Endothelial cell of umbilical vein (primary cell): ENCODE measurements at regions not wholly inside any gene's neighbourhood (a gene's known extent, or its start where the extent isn't known, plus 50 kb on each side); places are given as distances from the start of the nearest gene placed in this dataset.

Source experiments
- BruUV-seq: library from RNA; stranded (reverse); fragments of 400-500 nt; replicated peaks from 2 replicates; lab custom pipeline; 2021; lab: Mats Ljungman, UMichigan
- CTCF ChIA-PET: fragments of 300-600, 350-600 bp; sonication (Branson Sonifier 250); formaldehyde crosslinking; loops from one replicate; lab custom pipeline; 2021; ENCODE audit warnings: antibody characterized with exemption, inconsistent platforms; lab: Charles Lee
- POLR2A ChIA-PET: fragments of 300-600, 350-600 bp; sonication (Branson Sonifier 250); formaldehyde crosslinking; loops from one replicate; lab custom pipeline; 2021; ENCODE audit warnings: antibody characterized with exemption, inconsistent platforms; lab: Charles Lee
- DNase-seq: peaks from one replicate; pipeline ENCODE4 v3.0.0-alpha.2; 2011; ENCODE audit warnings: low read depth, low spot score
- FAIRE-seq: peaks from 2 replicates; lab custom pipeline; 2011; peaks lifted over from hg19 to GRCh38; lab: Jason Lieb, UNC
- H2AFZ ChIP-seq: 2 replicates; pipeline ENCODE4 v1.6.0; 2012; ENCODE audit warnings: low read depth, low read length, control low read depth, inconsistent platforms
- H3K27ac ChIP-seq: 2 replicates; pipeline ENCODE4 v1.5.1; 2011; ENCODE audit warnings: low read depth, mild to moderate bottlenecking, control low read depth, low read length, moderate library complexity; ENCODE audit not compliant: insufficient read depth
- H3K27me3 ChIP-seq, 2 experiments: 2 replicates each; pipeline versions ENCODE4 v1.6.0 to v1.6.1; 2011; ENCODE audit warnings: low read length in 2 of 2, mixed read lengths in 1 of 2; ENCODE audit not compliant: control insufficient read depth in 2 of 2, insufficient read depth in 2 of 2
- H3K36me3 ChIP-seq, 2 experiments: 2 replicates in 1 of 2; 3 replicates in 1 of 2; pipeline ENCODE4 v1.5.1; 2011; ENCODE audit warnings: low read length in 2 of 2, mild to moderate bottlenecking in 1 of 2, moderate library complexity in 1 of 2; ENCODE audit not compliant: control insufficient read depth in 2 of 2, insufficient read depth in 2 of 2; ENCODE audit errors: extremely low read depth in 1 of 2
- H3K4me1 ChIP-seq: 3 replicates; pipeline ENCODE4 v1.5.1; 2011; ENCODE audit warnings: mild to moderate bottlenecking, low read length; ENCODE audit not compliant: control insufficient read depth, insufficient read depth; ENCODE audit errors: extremely low read depth
- H3K4me2 ChIP-seq: 2 replicates; pipeline ENCODE4 v1.6.1; 2011; ENCODE audit warnings: low read length, control low read depth, mixed read lengths; ENCODE audit not compliant: insufficient read depth
- H3K4me3 ChIP-seq, 3 experiments: fragments of 200-600 bp in 1 of 3; sonication (generic), shearing (Covaris generic) in 1 of 3; replicated peaks in 1 of 3; 2 replicates each; pipeline ENCODE4 v1.5.1; 2011 to 2016; ENCODE audit warnings: control low read depth in 3 of 3, low read length in 3 of 3, mild to moderate bottlenecking in 2 of 3, inconsistent platforms in 1 of 3, low read depth in 1 of 3, moderate library complexity in 1 of 3; ENCODE audit not compliant: insufficient read depth in 1 of 3
- H3K79me2 ChIP-seq: 2 replicates; pipeline ENCODE4 v1.6.0; 2012; ENCODE audit warnings: low read length, inconsistent platforms; ENCODE audit not compliant: control insufficient read depth, insufficient read depth
- H3K9ac ChIP-seq: replicated peaks from 2 replicates; pipeline ENCODE3; 2011; ENCODE audit warnings: low read length, control low read depth; ENCODE audit not compliant: insufficient read depth; ENCODE audit errors: extremely low read depth
- H3K9me1 ChIP-seq: replicated peaks from 3 replicates; pipeline ENCODE4 v1.6.0; 2011; ENCODE audit warnings: mild to moderate bottlenecking, low read length; ENCODE audit not compliant: control insufficient read depth, insufficient read depth; ENCODE audit errors: extremely low read depth
- H3K9me3 ChIP-seq: replicated peaks from 2 replicates; pipeline ENCODE4 v1.5.1; 2012; ENCODE audit warnings: low read length, inconsistent platforms; ENCODE audit not compliant: control insufficient read depth, insufficient read depth
- H4K20me1 ChIP-seq: replicated peaks from 2 replicates; pipeline ENCODE3; 2011; ENCODE audit warnings: mild to moderate bottlenecking, low read length; ENCODE audit not compliant: control insufficient read depth, insufficient read depth; ENCODE audit errors: extremely low read depth
- EZH2 ChIP-seq: IDR thresholded peaks from 2 replicates; pipeline ENCODE4 v1.6.1; 2012; ENCODE audit warnings: borderline replicate concordance, low read depth, mild to moderate bottlenecking, moderate library complexity, low read length, inconsistent platforms; ENCODE audit not compliant: severe bottlenecking
- FOS ChIP-seq: IDR thresholded peaks from 2 replicates; pipeline ENCODE4 v1.6.1; 2011; ENCODE audit warnings: mild to moderate bottlenecking, low read length, moderate library complexity, borderline replicate concordance; ENCODE audit not compliant: insufficient read depth
- GATA2 ChIP-seq: IDR thresholded peaks from 2 replicates; pipeline ENCODE4 v1.7.0; 2011; ENCODE audit warnings: low read depth, mild to moderate bottlenecking, moderate library complexity, mixed read lengths, low read length; ENCODE audit not compliant: insufficient read length, insufficient read depth
- JUN ChIP-seq: IDR thresholded peaks from 2 replicates; pipeline ENCODE4 v1.6.1; 2011; ENCODE audit warnings: borderline replicate concordance, low read depth; ENCODE audit not compliant: insufficient read length, insufficient read depth
- MYC ChIP-seq: IDR thresholded peaks from one replicate; pipeline ENCODE4 v1.6.1; 2011; ENCODE audit warnings: mild to moderate bottlenecking, low read depth, low read length
- POLR2A ChIP-seq: IDR thresholded peaks from 2 replicates; pipeline ENCODE4 v1.6.1; 2012; ENCODE audit warnings: low read depth, mild to moderate bottlenecking, control low read depth, low read length
- POLR2AphosphoS5 ChIP-seq: IDR thresholded peaks from 2 replicates; pipeline ENCODE4 v1.6.1; 2012; ENCODE audit warnings: low read depth, mild to moderate bottlenecking, control low read depth, low read length, moderate library complexity; ENCODE audit not compliant: insufficient read depth
- dilution Hi-C: fragments of 300-500 bp; cut with MboI; formaldehyde crosslinking; loops from one replicate; pipeline ENCODE4 v1.15.0; 2019; ENCODE audit warnings: low sequenced_read_pairs; ENCODE audit not compliant: extremely low pct_ligation_motif_present
- intact Hi-C: fragments of 100-400 bp; cut with micrococcal nuclease; formaldehyde crosslinking; loops from one replicate; pipeline ENCODE4 v1.10.0; 2022
- TF ChIP-seq, protein P1 (sequence below), 2 donors: IDR thresholded peaks; 1 replicate in 1 of 2; 2 replicates in 1 of 2; pipeline ENCODE4 v1.5.1; 2011; ENCODE audit warnings: low read length in 2 of 2, mild to moderate bottlenecking in 2 of 2, moderate library complexity in 2 of 2, control low read depth in 1 of 2, inconsistent platforms in 1 of 2, low read depth in 1 of 2; ENCODE audit not compliant: insufficient read depth in 1 of 2; ENCODE audit errors: extremely low read depth in 1 of 2
- TF ChIP-seq, protein P2 (sequence below): IDR thresholded peaks from 2 replicates; pipeline ENCODE4 v1.6.1; 2011; ENCODE audit not compliant: insufficient read depth, insufficient read length

GRCh38 chr2:16581241-16581640 lies 84.4 kb downstream of the CYRIA start:
- POLR2A ChIA-PET = no interaction called here
- Histone ChIP-seq H3K4me2 (no peak overlapping the region), H3K9me1 (no peaks in the 10 kb centered on the region), H3K27ac (no peak overlapping the region), H3K4me3 (no peak overlapping the region), H3K36me3 (no peaks in the 10 kb centered on the region), H2AFZ (no peak overlapping the region), H3K9me3 (no peaks in the 10 kb centered on the region), H3K79me2 (peaks cover 2% of the 10 kb centered on the region), H3K9ac (no peak overlapping the region), H3K4me1 (peaks cover 7% of the 10 kb centered on the region), H3K27me3 (no peaks in the 10 kb centered on the region), H4K20me1 (no peaks in the 10 kb centered on the region)
- intact Hi-C loops = no loop called here
- BruUV-seq = no TSS peak
- FAIRE-seq = no peak
- TF ChIP-seq JUN = no peak
- TF ChIP-seq POLR2A = no peak
- no peak for TF ChIP-seq FOS
- TF ChIP-seq MYC = no peak
- no peak for TF ChIP-seq POLR2AphosphoS5
- TF ChIP-seq, protein P1, sequence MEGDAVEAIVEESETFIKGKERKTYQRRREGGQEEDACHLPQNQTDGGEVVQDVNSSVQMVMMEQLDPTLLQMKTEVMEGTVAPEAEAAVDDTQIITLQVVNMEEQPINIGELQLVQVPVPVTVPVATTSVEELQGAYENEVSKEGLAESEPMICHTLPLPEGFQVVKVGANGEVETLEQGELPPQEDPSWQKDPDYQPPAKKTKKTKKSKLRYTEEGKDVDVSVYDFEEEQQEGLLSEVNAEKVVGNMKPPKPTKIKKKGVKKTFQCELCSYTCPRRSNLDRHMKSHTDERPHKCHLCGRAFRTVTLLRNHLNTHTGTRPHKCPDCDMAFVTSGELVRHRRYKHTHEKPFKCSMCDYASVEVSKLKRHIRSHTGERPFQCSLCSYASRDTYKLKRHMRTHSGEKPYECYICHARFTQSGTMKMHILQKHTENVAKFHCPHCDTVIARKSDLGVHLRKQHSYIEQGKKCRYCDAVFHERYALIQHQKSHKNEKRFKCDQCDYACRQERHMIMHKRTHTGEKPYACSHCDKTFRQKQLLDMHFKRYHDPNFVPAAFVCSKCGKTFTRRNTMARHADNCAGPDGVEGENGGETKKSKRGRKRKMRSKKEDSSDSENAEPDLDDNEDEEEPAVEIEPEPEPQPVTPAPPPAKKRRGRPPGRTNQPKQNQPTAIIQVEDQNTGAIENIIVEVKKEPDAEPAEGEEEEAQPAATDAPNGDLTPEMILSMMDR (IDR thresholded peaks at IDR 0.05; ENCODE audit: extremely low read depth in 1 of 2, insufficient read depth in 1 of 2, low read depth in 1 of 2, low read length in 2 of 2) = no peak
- TF ChIP-seq, protein P2, sequence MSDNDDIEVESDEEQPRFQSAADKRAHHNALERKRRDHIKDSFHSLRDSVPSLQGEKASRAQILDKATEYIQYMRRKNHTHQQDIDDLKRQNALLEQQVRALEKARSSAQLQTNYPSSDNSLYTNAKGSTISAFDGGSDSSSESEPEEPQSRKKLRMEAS = no peak
- no peak for TF ChIP-seq GATA2
- TF ChIP-seq EZH2 = no peak
- DNase-seq = no peak
- CTCF ChIA-PET = interaction anchor here (1.2 to 2.3 kb wide), 3 partner anchors 10 to 28 kb away, joined by 3 to 8 read pairs (median 7); no protein-coding TSS in a partner anchor
- dilution Hi-C loops = no loop called here
